ENCODE measurements at regions not wholly inside any gene's neighbourhood (a gene's known extent, or its start where the extent isn't known, plus 50 kb on each side); places are given as distances from the start of the nearest gene placed in this dataset.

GRCh38 chr3:95449841-95450240 lies 1364.6 kb upstream of the EPHA6 start:
- DNase-seq (ENCODE audit: low read depth in 2 of 2): no peak
- TF ChIP-seq CTCF (IDR thresholded peaks at IDR 0.05; ENCODE audit: low read depth, low read length): no peak
- no peak overlapping the region for H3K4me3 ChIP-seq (replicated peaks in 1 of 2; ENCODE audit: low read depth in 2 of 2, low read length in 2 of 2)

- no peak for TF ChIP-seq CTCF (IDR thresholded peaks at IDR 0.05; ENCODE audit: low read depth, low read length)
- no peak for DNase-seq (ENCODE audit: low read depth in 2 of 2)
- no peak overlapping the region for H3K4me3 ChIP-seq (replicated peaks in 1 of 2; ENCODE audit: low read depth in 2 of 2, low read length in 2 of 2)
These were observed 1361.2 kb upstream of the EPHA6 start for GRCh38 chr3:95453242-95453641.

- no peak for DNase-seq (ENCODE audit: low read depth in 2 of 2)
- no peak for TF ChIP-seq CTCF (IDR thresholded peaks at IDR 0.05; ENCODE audit: low read depth, low read length)
- no peak overlapping the region for H3K4me3 ChIP-seq (replicated peaks in 1 of 2; ENCODE audit: low read depth in 2 of 2, low read length in 2 of 2)
These were observed 1357.6 kb upstream of the EPHA6 start for GRCh38 chr3:95456835-95457234.

- H3K4me3 ChIP-seq (replicated peaks in 1 of 2; ENCODE audit: low read depth in 2 of 2, low read length in 2 of 2): no peak overlapping the region
- TF ChIP-seq CTCF (IDR thresholded peaks at IDR 0.05; ENCODE audit: low read depth, low read length): no peak
- no peak for DNase-seq (ENCODE audit: low read depth in 2 of 2)
These were observed 1354.7 kb upstream of the EPHA6 start for GRCh38 chr3:95459706-95460105.

GRCh38 chr3:95460274-95460673 lies 1354.1 kb upstream of the EPHA6 start:
- peak in 1 of 2 donors; percentile 3 for DNase-seq (ENCODE audit: low read depth in 2 of 2)
- TF ChIP-seq CTCF (IDR thresholded peaks at IDR 0.05; ENCODE audit: low read depth, low read length): no peak
- H3K4me3 ChIP-seq (replicated peaks in 1 of 2; ENCODE audit: low read depth in 2 of 2, low read length in 2 of 2): no peak overlapping the region

GRCh38 chr3:95462161-95462560 lies 1352.2 kb upstream of the EPHA6 start:
- no peak for TF ChIP-seq CTCF (IDR thresholded peaks at IDR 0.05; ENCODE audit: low read depth, low read length)
- no peak overlapping the region for H3K4me3 ChIP-seq (replicated peaks in 1 of 2; ENCODE audit: low read depth in 2 of 2, low read length in 2 of 2)
- no peak for DNase-seq (ENCODE audit: low read depth in 2 of 2)

GRCh38 chr3:95464346-95464745 lies 1350.0 kb upstream of the EPHA6 start:
- H3K4me3 ChIP-seq (replicated peaks in 1 of 2; ENCODE audit: low read depth in 2 of 2, low read length in 2 of 2): no peak overlapping the region
- no peak for DNase-seq (ENCODE audit: low read depth in 2 of 2)
- TF ChIP-seq CTCF (IDR thresholded peaks at IDR 0.05; ENCODE audit: low read depth, low read length): no peak

All from cardiac fibroblast (primary cell).